CD4-positive, alpha-beta memory T cell (primary cell): ENCODE measurements at regions not wholly inside any gene's neighbourhood (a gene's known extent, or its start where the extent isn't known, plus 50 kb on each side); places are given as distances from the start of the nearest gene placed in this dataset.

Experiments used
- CTCF ChIA-PET: fragments of 350-600 bp; sonication (Branson Sonifier 250); formaldehyde crosslinking; loops from one replicate; lab custom pipeline; 2021; ENCODE audit warnings: inconsistent platforms; ENCODE audit not compliant: partially characterized antibody; lab: Charles Lee
- POLR2A ChIA-PET: fragments of 350-600 bp; sonication (Branson Sonifier 250); formaldehyde crosslinking; loops from one replicate; lab custom pipeline; 2021; ENCODE audit not compliant: partially characterized antibody; lab: Charles Lee
- DNase-seq, 5 donors: peaks; one replicate each; pipeline versions ENCODE4 v3.0.0 to v3.0.0-alpha.2; 2020 to 2022; ENCODE audit warnings: mixed read lengths in 1 of 5
- H3K27ac ChIP-seq: one replicate; pipeline ENCODE4 v1.7.0; 2013; ENCODE audit warnings: low read depth, low read length
- H3K27me3 ChIP-seq: 2 replicates; pipeline ENCODE4 v1.7.0; 2013; ENCODE audit warnings: mild to moderate bottlenecking, low read length, moderate library complexity; ENCODE audit not compliant: insufficient read depth
- H3K36me3 ChIP-seq: 2 replicates; pipeline ENCODE4 v1.7.0; 2013; ENCODE audit warnings: mild to moderate bottlenecking, low read length, moderate library complexity; ENCODE audit not compliant: insufficient read depth
- H3K4me1 ChIP-seq: 2 replicates; pipeline ENCODE4 v1.7.0; 2013; ENCODE audit warnings: mild to moderate bottlenecking, low read length, moderate library complexity; ENCODE audit not compliant: insufficient read depth
- H3K4me3 ChIP-seq, 2 donors: one replicate each; pipeline ENCODE4 v1.7.0; 2013; ENCODE audit warnings: low read length in 2 of 2, mild to moderate bottlenecking in 1 of 2
- H3K9me3 ChIP-seq, 2 donors: one replicate each; pipeline ENCODE4 v1.7.0; 2013; ENCODE audit warnings: low read length in 2 of 2, control low read depth in 1 of 2; ENCODE audit not compliant: control insufficient read depth in 1 of 2
- H3K27ac Mint-ChIP-seq, 7 donors: one replicate each; pipeline ENCODE4 v1.8.0; 2020 to 2021; ENCODE audit warnings: mixed read lengths in 7 of 7, mild to moderate bottlenecking in 6 of 7, inconsistent platforms in 3 of 7, moderate library complexity in 3 of 7
- H3K27me3 Mint-ChIP-seq, 2 donors: one replicate each; pipeline ENCODE4 v1.8.0; 2020 to 2021; ENCODE audit warnings: mixed read lengths in 2 of 2
- H3K36me3 Mint-ChIP-seq, 2 donors: one replicate each; pipeline ENCODE4 v1.8.0; 2020 to 2021; ENCODE audit warnings: mixed read lengths in 2 of 2, inconsistent platforms in 1 of 2, mild to moderate bottlenecking in 1 of 2
- H3K4me1 Mint-ChIP-seq, 4 donors: one replicate each; pipeline ENCODE4 v1.8.0; 2020 to 2021; ENCODE audit warnings: mixed read lengths in 4 of 4, mild to moderate bottlenecking in 1 of 4
- H3K4me3 Mint-ChIP-seq, 8 donors: one replicate each; pipeline ENCODE4 v1.8.0; 2020 to 2021; ENCODE audit warnings: mixed read lengths in 8 of 8, mild to moderate bottlenecking in 7 of 8, moderate library complexity in 6 of 8, inconsistent platforms in 3 of 8
- H3K9me3 Mint-ChIP-seq, 8 donors: one replicate each; pipeline ENCODE4 v1.8.0; 2020 to 2021; ENCODE audit warnings: mixed read lengths in 8 of 8, mild to moderate bottlenecking in 5 of 8, inconsistent platforms in 3 of 8, moderate library complexity in 1 of 8
- intact Hi-C: fragments of 100-400 bp; cut with micrococcal nuclease; formaldehyde crosslinking; loops from one replicate; pipeline ENCODE4 v1.15.1; 2023

GRCh38 chr2:146621656-146622055, 1223.2 kb upstream of the ACVR2A start:
- intact Hi-C loops: no loop called here
- Mint-ChIP-seq H3K9me3 (peaks cover 0 to 15% (median 6%) of the 10 kb centered on the region in 8 donors), H3K4me3 (no peak overlapping the region), H3K27ac (no peak overlapping the region), H3K4me1 (no peaks in the 10 kb centered on the region), H3K36me3 (no peaks in the 10 kb centered on the region), H3K27me3 (peaks cover 0 to 1% of the 10 kb centered on the region in 2 donors)
- H3K27me3 ChIP-seq: no peaks in the 10 kb centered on the region
- H3K36me3 ChIP-seq: no peaks in the 10 kb centered on the region
- H3K9me3 ChIP-seq: no peaks in the 10 kb centered on the region
- no peaks in the 10 kb centered on the region for H3K4me1 ChIP-seq
- no peak overlapping the region for H3K4me3 ChIP-seq
- DNase-seq: no peak
- POLR2A ChIA-PET: no interaction called here
- no peak overlapping the region for H3K27ac ChIP-seq
- CTCF ChIA-PET: no interaction called here

- Mint-ChIP-seq H3K27me3 (peaks cover 0 to 1% of the 10 kb centered on the region in 2 donors), H3K27ac (no peak overlapping the region), H3K4me3 (no peak overlapping the region), H3K36me3 (no peaks in the 10 kb centered on the region), H3K4me1 (no peaks in the 10 kb centered on the region), H3K9me3 (peaks cover 2 to 16% (median 8%) of the 10 kb centered on the region in 8 donors)
- H3K9me3 ChIP-seq: no peaks in the 10 kb centered on the region
- H3K36me3 ChIP-seq: no peaks in the 10 kb centered on the region
- DNase-seq: no peak
- intact Hi-C loops: no loop called here
- H3K4me3 ChIP-seq: no peak overlapping the region
- H3K27ac ChIP-seq: no peak overlapping the region
- H3K4me1 ChIP-seq: no peaks in the 10 kb centered on the region
- ChIA-PET CTCF (no interaction called here), POLR2A (no interaction called here)
- H3K27me3 ChIP-seq: no peaks in the 10 kb centered on the region
Observed at GRCh38 chr2:146615778-146616177, 1229.1 kb upstream of the ACVR2A start.

GRCh38 chr2:146608490-146608889, 1236.3 kb upstream of the ACVR2A start:
- H3K4me1 Mint-ChIP-seq: no peaks in the 10 kb centered on the region
- no peaks in the 10 kb centered on the region for H3K36me3 ChIP-seq
- H3K27me3 Mint-ChIP-seq: no peaks in the 10 kb centered on the region
- no peak for DNase-seq
- intact Hi-C loops: no loop called here
- no peak overlapping the region for H3K27ac Mint-ChIP-seq
- H3K4me1 ChIP-seq: no peaks in the 10 kb centered on the region
- H3K9me3 Mint-ChIP-seq: peaks cover 0 to 2% (median 0%) of the 10 kb centered on the region in 8 donors
- no peak overlapping the region for H3K4me3 ChIP-seq
- H3K4me3 Mint-ChIP-seq: no peak overlapping the region
- H3K27me3 ChIP-seq: no peaks in the 10 kb centered on the region
- ChIA-PET CTCF (no interaction called here), POLR2A (no interaction called here)
- no peak overlapping the region for H3K27ac ChIP-seq
- H3K9me3 ChIP-seq: no peaks in the 10 kb centered on the region
- H3K36me3 Mint-ChIP-seq: no peaks in the 10 kb centered on the region

- no peaks in the 10 kb centered on the region for H3K27me3 ChIP-seq
- peaks cover 0 to 4% (median 0%) of the 10 kb centered on the region in 8 donors for H3K9me3 Mint-ChIP-seq
- H3K27ac Mint-ChIP-seq: no peak overlapping the region
- no peak overlapping the region for H3K27ac ChIP-seq
- H3K4me3 Mint-ChIP-seq: no peak overlapping the region
- DNase-seq: no peak
- H3K4me1 ChIP-seq: no peaks in the 10 kb centered on the region
- no peaks in the 10 kb centered on the region for H3K4me1 Mint-ChIP-seq
- H3K27me3 Mint-ChIP-seq: no peaks in the 10 kb centered on the region
- no peak overlapping the region for H3K4me3 ChIP-seq
- H3K36me3 ChIP-seq: no peaks in the 10 kb centered on the region
- ChIA-PET CTCF (no interaction called here), POLR2A (no interaction called here)
- no peaks in the 10 kb centered on the region for H3K36me3 Mint-ChIP-seq
- no peaks in the 10 kb centered on the region for H3K9me3 ChIP-seq
- intact Hi-C loops: no loop called here
Observed at GRCh38 chr2:146604521-146604920, 1240.3 kb upstream of the ACVR2A start.

GRCh38 chr2:146602856-146603255, 1242.0 kb upstream of the ACVR2A start:
- Histone ChIP-seq H3K9me3 (no peaks in the 10 kb centered on the region), H3K27ac (no peak overlapping the region), H3K27me3 (no peaks in the 10 kb centered on the region), H3K4me1 (no peaks in the 10 kb centered on the region), H3K4me3 (no peak overlapping the region), H3K36me3 (no peaks in the 10 kb centered on the region)
- Mint-ChIP-seq H3K36me3 (no peaks in the 10 kb centered on the region), H3K27ac (no peak overlapping the region), H3K9me3 (peaks cover 0 to 4% (median 0%) of the 10 kb centered on the region in 8 donors), H3K4me3 (no peak overlapping the region), H3K4me1 (no peaks in the 10 kb centered on the region), H3K27me3 (no peaks in the 10 kb centered on the region)
- ChIA-PET POLR2A (no interaction called here), CTCF (interaction anchor here (0.6 kb wide), 1 partner anchor 268 kb away, joined by 3 read pairs; no protein-coding TSS in a partner anchor)
- DNase-seq: no peak
- intact Hi-C loops: no loop called here

GRCh38 chr2:146602383-146602782, 1242.4 kb upstream of the ACVR2A start:
- Mint-ChIP-seq H3K4me1 (no peaks in the 10 kb centered on the region), H3K9me3 (peaks cover 0 to 4% (median 0%) of the 10 kb centered on the region in 8 donors), H3K36me3 (no peaks in the 10 kb centered on the region), H3K4me3 (no peak overlapping the region), H3K27ac (no peak overlapping the region), H3K27me3 (no peaks in the 10 kb centered on the region)
- ChIA-PET CTCF (interaction anchor here (0.6 kb wide), 1 partner anchor 269 kb away, joined by 3 read pairs; no protein-coding TSS in a partner anchor), POLR2A (no interaction called here)
- Histone ChIP-seq H3K27ac (no peak overlapping the region), H3K4me1 (no peaks in the 10 kb centered on the region), H3K36me3 (no peaks in the 10 kb centered on the region), H3K9me3 (no peaks in the 10 kb centered on the region), H3K27me3 (no peaks in the 10 kb centered on the region), H3K4me3 (no peak overlapping the region)
- intact Hi-C loops: no loop called here
- no peak for DNase-seq

GRCh38 chr2:146598791-146599190, 1246.0 kb upstream of the ACVR2A start:
- POLR2A ChIA-PET: no interaction called here
- no peaks in the 10 kb centered on the region for H3K36me3 Mint-ChIP-seq
- no peak overlapping the region for H3K4me3 Mint-ChIP-seq
- CTCF ChIA-PET: no interaction called here
- DNase-seq: no peak
- peaks cover 0 to 4% (median 0%) of the 10 kb centered on the region in 8 donors for H3K9me3 Mint-ChIP-seq
- Histone ChIP-seq H3K27ac (no peak overlapping the region), H3K4me3 (no peak overlapping the region), H3K27me3 (no peaks in the 10 kb centered on the region), H3K9me3 (no peaks in the 10 kb centered on the region), H3K36me3 (no peaks in the 10 kb centered on the region), H3K4me1 (no peaks in the 10 kb centered on the region)
- intact Hi-C loops: no loop called here
- no peaks in the 10 kb centered on the region for H3K4me1 Mint-ChIP-seq
- no peak overlapping the region for H3K27ac Mint-ChIP-seq
- H3K27me3 Mint-ChIP-seq: no peaks in the 10 kb centered on the region

- no peak overlapping the region for H3K27ac ChIP-seq
- no peaks in the 10 kb centered on the region for H3K4me1 ChIP-seq
- Mint-ChIP-seq H3K4me3 (no peak overlapping the region), H3K36me3 (no peaks in the 10 kb centered on the region), H3K4me1 (no peaks in the 10 kb centered on the region), H3K9me3 (peaks cover 0 to 4% (median 0%) of the 10 kb centered on the region in 8 donors), H3K27ac (no peak overlapping the region), H3K27me3 (no peaks in the 10 kb centered on the region)
- H3K4me3 ChIP-seq: no peak overlapping the region
- H3K36me3 ChIP-seq: no peaks in the 10 kb centered on the region
- no peaks in the 10 kb centered on the region for H3K9me3 ChIP-seq
- CTCF ChIA-PET: no interaction called here
- H3K27me3 ChIP-seq: no peaks in the 10 kb centered on the region
- intact Hi-C loops: no loop called here
- DNase-seq: no peak
- POLR2A ChIA-PET: no interaction called here
Observed at GRCh38 chr2:146597291-146597690, 1247.5 kb upstream of the ACVR2A start.
